GM12801 (cell line): ENCODE measurements at regions not wholly inside any gene's neighbourhood (a gene's known extent, or its start where the extent isn't known, plus 50 kb on each side); places are given as distances from the start of the nearest gene placed in this dataset.

Experiments used
- TF ChIP-seq, protein P1 (sequence below): IDR thresholded peaks from one replicate; pipeline ENCODE4 v1.5.1; 2011; ENCODE audit warnings: control low read depth; ENCODE audit not compliant: insufficient read length; ENCODE audit errors: extremely low read depth

DNA sequence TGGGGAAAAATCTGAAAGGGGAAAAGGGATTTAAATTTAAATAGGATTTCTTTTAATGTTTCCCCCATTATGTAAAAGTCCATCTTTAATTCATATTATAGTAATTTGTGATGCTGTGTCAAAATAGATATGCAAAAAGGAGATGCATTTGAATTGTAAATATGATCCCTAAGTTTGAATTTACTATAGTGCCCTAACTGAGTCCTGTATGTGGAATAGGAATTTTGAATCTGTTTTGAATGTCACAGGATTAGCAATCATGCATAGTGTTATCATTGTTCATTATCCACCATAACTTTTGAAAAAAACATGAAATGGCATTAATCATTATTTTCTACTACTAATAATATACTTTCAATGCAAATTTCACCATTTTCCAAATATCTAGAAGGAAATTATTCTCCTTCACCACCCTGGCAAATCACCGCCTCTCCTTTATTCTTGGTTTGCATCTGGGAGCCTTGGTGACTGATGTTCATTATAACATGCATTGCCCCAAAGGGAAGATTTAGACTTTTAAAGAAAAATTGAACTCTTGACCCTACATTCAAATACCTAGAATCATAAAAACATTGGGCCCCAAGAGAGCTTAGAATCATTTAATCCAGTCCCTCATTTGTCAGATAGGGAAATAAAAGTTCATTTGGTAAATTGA, 341.5 kb upstream of the TMPO start:
- TF ChIP-seq, protein P1, sequence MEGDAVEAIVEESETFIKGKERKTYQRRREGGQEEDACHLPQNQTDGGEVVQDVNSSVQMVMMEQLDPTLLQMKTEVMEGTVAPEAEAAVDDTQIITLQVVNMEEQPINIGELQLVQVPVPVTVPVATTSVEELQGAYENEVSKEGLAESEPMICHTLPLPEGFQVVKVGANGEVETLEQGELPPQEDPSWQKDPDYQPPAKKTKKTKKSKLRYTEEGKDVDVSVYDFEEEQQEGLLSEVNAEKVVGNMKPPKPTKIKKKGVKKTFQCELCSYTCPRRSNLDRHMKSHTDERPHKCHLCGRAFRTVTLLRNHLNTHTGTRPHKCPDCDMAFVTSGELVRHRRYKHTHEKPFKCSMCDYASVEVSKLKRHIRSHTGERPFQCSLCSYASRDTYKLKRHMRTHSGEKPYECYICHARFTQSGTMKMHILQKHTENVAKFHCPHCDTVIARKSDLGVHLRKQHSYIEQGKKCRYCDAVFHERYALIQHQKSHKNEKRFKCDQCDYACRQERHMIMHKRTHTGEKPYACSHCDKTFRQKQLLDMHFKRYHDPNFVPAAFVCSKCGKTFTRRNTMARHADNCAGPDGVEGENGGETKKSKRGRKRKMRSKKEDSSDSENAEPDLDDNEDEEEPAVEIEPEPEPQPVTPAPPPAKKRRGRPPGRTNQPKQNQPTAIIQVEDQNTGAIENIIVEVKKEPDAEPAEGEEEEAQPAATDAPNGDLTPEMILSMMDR = no peak

DNA sequence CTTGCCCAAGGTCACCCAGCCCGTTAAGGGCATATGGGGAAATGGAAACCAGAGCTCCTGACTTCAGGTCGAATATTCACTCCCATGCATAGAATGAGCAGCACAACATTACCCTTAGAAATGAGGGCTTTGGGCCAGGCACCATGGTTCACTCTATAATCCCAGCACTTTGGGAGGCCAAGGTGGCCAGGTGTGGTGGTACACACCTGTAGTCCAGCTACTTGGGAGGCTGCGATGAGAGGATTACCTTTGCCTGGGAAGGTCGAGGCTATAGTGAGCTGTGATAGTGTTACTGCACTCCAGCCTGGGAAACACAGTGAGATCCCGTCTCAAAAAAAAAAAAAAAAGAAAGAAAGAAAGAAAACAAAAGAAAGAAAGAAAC, 341.0 kb upstream of the TMPO start:
- TF ChIP-seq, protein P1 = no peak

DNA sequence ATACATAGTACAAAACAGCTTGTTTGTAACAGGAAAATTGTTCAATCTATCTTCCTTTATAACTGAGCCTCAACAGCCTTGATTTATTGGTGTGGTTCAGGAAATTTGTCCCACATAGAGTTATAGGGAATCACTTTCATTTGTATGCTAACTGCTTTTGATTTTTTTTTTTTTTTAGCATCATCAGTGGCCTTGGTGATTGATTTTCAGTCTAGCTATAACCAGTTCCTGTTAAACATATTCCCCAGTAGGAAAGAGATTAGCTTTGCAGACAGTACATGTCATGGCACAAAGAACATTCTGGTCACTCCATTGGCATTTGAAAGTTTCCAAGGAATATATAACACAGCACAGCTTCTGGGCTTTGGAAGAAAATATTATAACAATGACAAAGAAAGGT, 337.3 kb upstream of the TMPO start:
- TF ChIP-seq, protein P1 = no peak

DNA sequence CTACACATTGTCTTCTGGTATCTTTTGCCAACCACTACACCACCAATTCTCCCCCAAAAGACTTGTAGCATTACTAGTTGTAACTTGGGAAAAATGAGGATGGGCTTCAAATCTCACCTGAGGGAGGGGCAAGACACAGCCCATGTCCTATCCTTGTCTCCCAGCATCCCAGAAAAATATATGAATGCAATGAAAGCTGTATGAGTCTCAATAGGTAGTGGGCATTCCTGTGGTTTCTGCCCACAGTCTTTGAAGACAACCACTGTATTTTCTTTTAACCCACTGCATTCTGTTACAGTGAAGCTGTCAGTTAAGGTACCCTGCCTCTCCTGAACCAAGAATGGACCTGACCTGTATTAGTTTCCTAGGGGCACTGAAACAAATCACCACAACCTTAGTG, 336.2 kb upstream of the TMPO start:
- TF ChIP-seq, protein P1 = no peak

DNA sequence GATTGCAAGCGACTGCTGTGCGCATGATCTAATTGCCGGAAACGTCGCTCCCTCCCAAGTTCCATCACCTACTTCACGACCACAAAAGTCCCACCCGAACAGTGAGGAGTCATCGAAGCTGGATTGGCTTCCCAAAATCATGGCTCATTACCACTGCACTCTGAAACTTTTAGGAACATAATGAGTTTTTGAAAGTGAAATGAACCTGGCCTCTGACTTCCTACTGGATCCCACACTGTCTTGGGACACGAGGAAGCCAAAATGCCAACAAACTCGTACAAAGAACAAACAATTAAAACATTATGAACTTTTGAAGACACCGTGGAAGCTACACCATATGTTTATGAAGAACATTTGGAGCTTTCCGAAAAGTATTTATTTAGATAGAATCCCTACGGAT, 334.8 kb upstream of the TMPO start:
- TF ChIP-seq, protein P1 = no peak

DNA sequence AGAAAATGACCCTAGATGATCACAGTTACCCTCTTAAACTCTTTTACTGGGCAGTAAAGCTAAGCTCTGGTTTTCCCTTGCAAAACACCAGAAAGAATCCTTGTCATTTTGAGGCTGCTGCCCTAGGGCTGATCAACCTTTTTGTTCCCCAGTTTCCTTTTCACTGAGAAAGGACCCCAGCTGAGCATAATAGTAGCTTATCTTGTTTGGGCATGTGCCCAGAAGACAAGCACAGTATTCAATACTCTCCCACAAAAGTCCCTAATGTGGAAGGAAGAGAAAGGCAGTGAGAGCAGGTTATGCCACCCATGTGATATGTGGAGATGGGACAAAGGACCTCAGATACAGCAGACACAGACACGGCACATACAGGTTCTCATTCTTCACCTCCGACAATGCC, 332.6 kb upstream of the TMPO start:
- TF ChIP-seq, protein P1 = no peak

DNA sequence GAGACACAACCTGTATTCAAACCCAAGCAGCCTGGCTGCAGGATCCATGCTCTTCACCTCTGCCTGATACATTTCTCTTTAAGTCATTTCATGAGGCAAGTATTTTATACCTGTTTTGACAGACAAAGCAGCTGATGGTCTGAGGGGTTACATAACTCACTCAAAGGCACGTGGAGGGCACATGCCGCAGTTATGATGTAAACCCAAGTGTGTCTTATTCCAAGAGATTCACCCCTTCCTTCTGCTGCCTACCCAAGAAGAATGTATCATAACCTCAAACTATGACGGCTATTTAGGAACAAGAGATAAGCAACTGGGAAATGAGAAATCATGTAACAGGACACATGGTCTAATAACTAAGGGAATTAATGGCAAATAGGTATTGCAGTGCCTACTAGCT, 329.8 kb upstream of the TMPO start:
- TF ChIP-seq, protein P1 = no peak

DNA sequence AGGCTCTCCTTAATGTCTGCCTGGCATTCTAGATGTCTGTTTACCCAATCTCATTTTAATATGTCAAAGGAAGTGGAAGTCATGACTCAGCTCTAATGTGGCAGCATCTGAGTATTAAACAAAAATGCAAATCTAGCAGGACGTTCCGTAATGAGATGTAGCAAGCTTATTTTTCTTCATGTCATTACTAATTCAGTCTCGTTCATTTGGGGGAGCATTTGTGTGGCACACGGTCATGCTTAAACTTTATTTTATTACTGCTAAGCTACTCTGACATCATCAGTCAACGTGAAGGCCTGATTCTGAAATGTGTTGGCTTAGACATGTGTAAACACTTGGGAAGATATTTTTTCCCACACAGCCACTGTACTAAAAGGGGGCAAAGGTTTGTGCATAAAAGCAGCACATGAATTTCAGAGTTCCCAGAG, 326.7 kb upstream of the TMPO start:
- TF ChIP-seq, protein P1 = no peak
